Hematopoietic multipotent progenitor cell treated with erythropoietin and hydrocortisone succinate and interleukin-3 and kit ligand, for 4 days (in vitro differentiated cells): ENCODE measurements at regions not wholly inside any gene's neighbourhood (a gene's known extent, or its start where the extent isn't known, plus 50 kb on each side); places are given as distances from the start of the nearest gene placed in this dataset.
"Not testable (repeated sequence)": the region's sequence is repeated elsewhere in the genome, so short reads cannot be mapped to it uniquely, and the experiment has no call there.

ENCODE experiments used
- DNase-seq: peaks from one replicate; pipeline ENCODE4 v3.0.0-alpha.2; 2015

DNA sequence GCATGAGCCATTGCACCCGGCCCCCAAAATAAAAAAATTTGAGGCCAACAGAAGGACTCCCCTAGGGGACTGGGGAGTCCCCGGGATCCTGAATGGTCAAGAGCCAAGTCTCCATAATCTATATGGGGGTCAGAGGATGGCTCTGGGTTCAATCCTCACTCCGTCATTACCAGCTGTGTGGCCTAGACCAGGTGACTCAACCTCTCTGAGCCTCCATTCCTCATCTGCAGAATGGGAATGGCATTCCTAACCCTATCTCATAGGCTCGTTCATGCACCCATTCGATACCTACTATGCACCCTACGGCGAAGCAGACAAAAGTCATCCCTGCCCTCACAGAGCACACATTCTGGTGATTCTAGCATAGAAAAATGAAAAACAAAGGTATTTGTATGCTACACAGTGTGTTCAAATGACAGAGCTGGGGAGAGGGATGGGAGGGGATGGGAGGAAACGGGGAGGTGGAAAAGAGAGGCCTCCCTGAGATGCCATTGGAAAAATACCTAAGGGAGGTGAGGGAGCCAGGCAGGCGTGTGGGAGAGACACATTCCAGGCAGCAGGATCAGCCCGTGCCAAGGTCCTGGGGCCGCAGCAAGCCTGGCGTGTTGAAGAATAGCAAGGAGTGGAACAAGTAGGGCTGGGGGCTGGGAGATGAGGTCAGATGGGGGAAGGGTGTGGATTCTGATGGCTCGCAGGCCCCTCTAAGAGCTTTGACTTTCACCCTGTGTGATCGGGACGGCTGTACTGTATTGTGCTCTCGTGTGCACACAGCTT lies 71.2 kb downstream of the RMI2 start:
- no peak for DNase-seq

DNA sequence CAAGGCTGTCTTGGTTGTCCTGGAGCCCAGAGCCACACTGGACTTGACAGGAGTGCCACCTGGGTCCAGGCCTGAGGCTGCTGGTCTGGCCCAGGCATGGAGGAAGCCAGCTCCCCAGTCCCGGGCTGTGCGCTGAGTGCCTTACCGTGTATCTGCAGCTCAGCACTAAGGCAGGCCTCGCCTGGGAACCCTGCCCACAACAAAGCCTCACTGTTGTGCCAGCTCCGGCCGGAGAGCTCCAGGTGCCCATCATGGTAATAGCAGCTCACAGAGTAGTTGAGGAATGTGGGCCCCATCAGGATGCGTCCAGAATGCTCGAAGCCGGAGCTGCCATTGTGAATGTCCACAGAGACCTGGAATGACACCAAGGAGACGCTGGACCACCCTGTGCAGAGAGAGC lies 72.2 kb downstream of the RMI2 start:
- no peak for DNase-seq

DNA sequence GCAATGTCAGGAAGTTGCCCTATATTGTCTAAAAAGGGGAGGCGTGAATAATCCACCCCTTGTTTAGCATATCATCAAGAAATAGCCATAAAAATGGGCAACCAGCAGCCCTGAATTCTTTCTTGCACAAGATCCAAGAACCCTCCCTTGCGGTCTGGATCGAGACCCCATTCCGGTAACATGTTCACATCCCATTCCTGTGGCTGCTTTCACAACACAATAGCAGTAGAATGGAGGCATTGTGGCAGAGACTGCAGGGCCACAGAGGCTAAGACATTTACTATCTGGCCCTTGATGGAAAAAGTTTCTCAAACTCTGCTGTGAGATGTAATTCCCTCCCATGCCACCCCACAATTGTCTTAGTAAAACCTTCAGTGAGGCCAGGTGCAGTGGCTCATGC lies 73.2 kb downstream of the RMI2 start:
- no peak for DNase-seq

DNA sequence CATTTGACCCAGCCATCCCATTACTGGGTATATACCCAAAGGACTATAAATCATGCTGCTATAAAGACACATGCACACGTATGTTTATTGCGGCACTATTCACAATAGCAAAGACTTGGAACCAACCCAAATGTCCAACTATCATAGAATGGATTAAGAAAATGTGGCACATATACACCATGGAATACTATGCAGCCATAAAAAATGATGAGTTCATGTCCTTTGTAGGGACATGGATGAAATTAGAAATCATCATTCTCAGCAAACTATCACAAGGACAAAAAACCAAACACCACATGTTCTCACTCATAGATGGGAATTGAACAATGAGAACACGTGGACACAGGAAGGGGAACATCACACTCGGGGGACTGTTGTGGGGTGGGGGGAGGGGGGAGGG lies 74.8 kb downstream of the RMI2 start:
- not testable (repeated sequence) for DNase-seq

DNA sequence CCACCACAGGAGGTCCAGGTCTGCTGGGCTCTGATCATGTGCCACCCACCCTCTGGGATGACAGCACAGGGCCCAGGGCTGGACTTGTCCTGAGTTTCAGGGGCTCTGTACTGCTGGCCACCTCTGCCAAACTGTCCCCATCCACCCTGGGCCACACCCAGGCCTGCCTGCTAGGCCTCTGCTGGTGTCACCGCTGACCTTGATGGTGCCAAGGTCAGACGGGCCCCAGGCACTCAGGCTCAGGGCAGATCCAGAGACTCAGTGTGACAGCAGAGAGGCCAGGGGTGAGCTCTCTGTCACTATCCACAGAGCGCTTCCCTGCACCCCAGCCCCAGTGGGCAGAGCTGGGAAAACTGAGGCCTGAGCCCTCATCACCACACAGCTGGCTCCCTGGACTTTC lies 75.6 kb downstream of the RMI2 start:
- DNase-seq: no peak

DNA sequence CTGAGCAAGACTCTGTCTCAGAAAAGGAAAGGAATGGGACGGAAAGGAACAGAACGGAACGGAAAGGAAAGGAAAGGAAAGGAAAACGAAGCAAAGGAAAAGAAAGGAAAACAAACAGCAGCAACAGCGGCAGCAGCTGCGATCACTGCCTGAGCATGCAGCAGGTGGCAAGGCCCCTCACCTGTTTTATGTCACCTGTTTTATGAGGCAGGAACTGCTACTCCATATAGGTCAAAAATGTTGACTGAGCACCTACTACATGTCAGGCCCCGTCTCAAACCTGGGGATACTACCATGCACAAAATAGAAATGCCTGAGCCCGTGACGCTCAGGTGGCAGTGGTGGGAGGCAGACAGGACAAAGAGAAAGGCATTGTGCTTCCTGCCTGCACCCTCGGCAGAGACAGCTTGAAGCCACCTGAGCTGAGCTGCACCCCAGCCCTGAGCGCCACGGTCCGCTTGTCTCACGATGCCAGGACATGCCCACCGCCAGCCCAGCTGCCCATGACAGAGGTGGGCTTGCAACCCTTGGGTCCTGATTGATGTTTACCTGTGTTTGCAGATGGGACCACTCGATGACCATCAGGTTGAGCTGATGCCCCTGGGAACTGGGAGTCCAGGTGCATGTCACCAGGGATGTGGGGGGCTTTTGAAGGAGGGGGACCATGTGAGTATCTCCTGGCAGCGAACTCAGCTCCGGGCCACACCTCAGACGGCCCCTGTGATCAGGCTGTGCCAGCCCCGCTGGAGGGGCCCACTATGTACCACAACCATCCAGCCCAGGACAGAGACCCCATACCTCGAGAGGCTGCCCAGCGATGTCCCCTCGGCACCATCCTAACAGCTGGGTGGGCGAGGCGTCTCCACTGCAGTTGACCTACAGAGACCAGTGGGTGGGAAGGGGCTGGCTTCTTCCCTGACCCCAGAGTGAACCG lies 77.4 kb downstream of the RMI2 start:
- DNase-seq: no peak

DNA sequence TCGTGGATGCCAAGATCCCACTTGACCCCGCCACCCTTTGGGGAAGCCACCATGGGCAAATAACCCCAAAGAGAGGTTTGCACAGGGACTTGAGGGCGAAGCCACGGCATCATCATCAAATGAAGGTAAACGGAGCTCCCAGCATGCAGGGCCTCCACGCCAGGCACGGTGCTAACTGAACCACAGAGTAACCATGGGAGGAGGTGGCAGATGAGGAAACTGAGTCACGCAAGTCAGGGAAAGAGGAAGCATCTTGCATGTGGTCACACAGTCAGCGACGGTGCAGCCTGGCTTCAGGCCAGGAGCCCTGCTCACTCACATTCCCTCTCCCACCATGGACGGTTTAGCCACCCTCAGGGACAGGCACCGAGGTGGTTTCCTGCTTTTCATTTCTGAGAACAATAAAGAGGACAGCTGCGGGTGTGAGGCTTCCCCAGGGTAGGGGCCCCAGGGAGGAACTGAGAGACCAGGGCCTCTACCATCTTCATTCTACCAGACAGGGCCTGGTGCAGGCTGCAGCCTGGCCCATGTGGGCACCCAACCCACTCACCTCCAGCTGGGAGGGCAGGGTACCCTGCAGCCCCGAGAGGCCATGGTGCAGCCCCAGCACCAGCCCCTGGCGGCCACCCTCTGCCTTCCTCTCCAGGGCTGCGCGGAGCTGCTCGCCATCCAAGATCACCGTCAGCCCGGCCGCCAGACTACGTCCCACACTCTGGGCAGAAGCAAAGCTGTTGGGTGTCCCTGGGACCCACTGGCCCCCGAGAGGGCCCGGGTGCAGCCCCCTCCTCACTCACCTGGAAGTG lies 78.3 kb downstream of the RMI2 start:
- DNase-seq: peak; percentile 84

DNA sequence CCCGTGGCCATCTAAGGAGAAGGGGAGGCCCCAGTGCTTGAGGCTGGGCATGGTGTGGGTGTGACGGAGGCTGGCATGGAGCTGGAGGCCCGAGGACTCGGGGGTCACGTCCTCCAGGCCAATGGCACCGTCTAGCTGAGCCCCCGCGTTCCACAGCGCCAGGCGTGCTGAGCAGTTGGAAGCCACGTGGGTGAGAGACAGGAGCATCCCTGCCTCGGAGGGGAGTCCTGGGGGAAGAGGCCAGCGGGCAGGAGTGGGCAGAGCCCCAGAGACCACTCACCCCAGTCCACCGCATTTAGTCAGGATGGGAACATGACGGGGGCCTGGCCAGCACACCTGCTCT lies 78.8 kb downstream of the RMI2 start:
- no peak for DNase-seq

DNA sequence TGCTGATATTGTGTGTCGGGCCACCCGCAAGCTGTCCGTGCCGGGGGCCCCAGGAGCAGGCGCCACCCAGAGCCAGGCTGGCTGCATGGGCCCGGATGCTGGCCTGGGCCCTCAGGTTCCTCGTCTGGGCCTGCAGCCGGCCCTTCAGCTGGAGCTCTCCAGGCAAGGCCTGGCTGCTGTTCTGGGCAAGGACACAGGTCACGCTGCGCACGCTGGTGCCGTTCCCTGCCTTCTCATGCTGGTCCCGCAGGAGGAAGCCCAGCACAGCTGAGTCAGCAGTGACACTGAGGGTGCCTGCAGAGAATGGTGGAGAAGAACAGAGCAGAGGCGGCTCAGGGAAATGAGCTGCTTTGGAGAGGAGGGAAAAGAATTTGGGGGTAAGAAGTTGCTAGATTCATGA lies 79.9 kb downstream of the RMI2 start:
- no peak for DNase-seq

DNA sequence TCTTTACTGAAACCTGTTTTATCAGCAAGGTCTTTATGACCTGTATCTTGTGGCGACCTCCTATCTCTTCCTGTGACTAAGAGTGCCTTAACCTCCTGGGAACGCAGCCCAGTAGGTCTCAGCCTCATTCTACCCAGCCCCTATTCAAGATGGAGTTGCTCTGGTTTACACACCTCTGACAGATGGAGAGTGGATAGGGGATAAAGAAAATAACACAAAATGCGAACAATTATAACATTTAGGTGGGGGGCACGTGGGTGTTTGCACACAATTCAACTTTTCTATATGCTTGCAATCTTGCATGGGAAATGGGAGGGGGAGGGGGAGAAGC lies 83.3 kb downstream of the RMI2 start:
- no peak for DNase-seq

DNA sequence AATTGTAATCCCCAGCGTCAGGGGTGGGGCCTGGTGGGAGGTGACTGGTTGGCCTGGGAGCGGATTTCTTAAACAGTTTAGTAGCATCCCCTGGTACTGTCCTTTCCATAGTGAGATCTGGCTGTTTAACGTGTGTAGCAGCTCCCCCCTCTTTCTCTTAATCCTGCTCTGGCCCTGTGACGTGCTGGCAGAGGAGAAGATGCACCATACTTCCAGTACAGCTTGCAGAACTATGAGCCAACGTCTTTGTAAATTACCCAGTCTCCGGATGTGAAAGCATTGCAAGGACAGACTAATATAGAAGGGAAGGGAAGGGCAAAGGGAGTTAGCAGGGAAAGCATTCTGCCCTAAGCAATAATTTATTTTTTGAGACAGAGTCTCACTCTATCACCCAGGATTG lies 83.9 kb downstream of the RMI2 start:
- DNase-seq: no peak

DNA sequence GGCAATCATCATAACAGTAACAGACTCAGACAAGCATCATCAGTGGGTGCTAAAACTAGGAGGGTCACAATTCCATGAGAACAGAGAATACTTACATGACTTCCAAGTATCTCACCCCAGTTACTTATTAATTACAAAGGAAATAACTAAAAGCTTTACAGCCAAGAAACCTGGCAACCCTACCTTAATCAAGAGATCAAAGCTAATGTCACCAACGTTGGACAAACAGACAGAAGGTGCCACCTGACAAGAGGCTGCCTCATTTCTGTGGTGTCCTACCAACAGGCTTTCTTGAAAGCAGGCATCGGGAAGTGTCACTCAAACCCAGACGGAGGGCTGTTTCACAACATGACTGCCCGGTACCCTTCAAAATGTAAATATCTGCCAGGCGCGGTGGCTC lies 84.6 kb downstream of the RMI2 start:
- no peak for DNase-seq

DNA sequence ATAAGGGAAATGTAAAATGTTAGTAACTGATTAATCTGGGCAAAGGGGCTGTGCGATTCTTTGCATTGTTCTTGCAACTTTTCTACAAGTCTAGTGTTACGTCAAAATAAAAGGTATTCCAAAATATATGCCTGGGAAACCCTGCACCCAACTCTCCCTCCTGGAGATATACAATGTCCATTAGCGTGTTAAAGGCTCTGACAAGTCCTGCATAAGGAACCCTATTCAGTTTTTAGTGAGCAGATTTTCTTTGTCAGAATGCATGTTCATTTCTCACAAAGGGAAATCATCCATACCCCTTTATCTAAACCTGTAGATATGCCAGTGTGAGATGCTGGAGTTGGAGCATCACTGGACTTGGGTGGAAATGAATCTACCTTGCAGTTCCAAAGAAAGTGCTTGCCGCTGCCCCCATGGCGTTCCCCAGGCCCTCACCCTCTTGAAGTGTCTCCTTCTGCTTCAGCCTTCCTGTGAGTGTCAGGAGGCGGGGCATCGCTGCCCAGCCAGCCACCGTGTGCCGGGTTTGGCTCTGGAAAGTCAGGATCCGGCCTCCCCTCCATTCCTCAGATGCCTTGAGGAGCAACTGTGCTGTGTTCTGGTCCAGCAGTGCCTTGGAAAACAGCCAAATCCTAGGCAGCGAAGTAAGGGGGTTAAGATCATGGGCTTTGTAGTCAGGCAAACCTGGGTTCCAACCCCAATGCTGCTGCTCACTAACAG lies 85.5 kb downstream of the RMI2 start:
- no peak for DNase-seq

DNA sequence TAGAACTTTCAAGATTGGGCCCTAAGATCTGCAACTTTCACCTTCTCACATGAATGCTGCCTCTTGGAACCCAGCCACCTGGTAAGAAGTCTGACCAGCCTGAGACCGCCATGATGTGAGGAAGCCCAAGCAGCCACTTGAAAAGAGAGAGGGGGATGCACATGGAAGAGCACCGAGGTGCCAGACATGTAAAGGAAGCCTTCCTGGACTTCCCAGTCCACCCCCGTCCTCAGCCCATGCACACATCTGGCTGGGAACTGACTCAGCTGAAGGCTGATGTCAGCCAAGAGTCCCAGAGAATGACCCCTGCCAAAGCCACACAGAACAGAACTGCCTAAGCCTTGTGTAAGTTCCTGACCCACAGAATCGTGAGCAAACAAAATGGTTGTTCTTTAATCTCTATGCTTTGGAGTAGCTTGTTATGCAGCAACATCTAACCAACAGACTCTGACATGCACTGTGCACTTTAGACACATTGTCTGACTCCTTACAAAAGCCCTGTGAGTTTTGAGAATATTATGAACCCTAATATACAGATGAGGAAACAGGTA lies 86.7 kb downstream of the RMI2 start:
- DNase-seq: no peak

DNA sequence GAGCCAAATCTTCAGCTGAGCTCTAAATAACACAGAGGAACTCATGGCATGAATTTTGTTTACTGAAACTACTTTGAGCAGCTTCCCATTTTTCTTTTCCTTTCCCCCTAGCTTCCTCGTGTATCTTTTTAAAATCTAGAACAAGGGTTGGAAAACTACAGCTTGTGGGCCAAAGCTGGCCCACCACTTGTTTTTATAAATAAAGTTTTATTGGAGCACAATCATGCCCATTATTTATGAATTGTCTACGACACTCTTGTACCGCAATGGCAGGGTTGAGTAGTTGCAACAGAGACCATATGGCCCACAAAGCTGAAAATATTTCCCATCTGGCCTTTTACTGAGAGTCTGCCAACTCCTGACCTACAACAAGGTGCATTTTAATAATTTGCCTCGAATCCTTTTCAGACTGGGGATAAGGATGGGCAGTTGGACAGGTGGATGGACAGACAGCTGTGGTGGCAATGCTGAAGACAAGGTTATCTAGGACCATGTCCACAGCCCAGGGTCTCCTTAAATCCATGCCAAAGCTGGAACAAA lies 87.7 kb downstream of the RMI2 start:
- DNase-seq: no peak

DNA sequence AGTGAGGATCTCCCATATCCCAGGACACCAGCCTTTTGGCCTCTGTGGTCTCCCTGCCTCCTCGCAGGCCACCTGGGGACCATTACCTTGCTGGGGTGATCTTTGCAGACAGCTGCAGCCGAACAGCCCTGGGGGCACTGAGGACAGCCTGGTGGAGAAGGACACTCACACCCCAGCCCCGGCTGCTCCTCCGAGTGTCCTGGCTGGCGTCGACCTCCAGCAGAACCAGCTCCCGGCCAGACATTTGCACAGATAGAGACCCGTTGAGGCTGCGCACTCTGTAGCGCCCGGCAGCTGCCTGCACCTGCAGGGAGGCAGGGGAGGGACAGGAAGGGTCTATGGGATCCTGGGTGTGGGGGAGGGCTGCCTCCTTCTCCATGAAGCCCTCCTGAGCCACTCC lies 90.3 kb downstream of the RMI2 start:
- DNase-seq: no peak

DNA sequence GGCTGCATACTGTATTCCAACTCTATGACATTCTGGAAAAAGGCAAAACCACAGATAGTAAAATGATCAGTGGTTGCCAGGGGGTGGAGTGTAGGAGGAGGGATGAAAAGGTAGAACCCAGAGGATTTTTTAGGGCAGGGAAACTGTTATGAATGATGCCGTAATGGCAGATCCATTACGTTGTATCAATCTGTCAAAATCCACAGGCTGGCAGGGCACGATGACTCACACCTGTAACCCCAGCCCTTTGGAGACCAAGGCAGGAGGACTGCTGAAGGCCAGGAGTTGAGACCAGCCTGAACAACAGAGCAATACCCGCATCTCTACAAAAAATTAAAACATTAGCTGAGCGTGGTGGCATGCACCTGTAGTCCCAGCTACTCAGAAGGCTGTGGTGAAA lies 91.8 kb downstream of the RMI2 start:
- DNase-seq: no peak

DNA sequence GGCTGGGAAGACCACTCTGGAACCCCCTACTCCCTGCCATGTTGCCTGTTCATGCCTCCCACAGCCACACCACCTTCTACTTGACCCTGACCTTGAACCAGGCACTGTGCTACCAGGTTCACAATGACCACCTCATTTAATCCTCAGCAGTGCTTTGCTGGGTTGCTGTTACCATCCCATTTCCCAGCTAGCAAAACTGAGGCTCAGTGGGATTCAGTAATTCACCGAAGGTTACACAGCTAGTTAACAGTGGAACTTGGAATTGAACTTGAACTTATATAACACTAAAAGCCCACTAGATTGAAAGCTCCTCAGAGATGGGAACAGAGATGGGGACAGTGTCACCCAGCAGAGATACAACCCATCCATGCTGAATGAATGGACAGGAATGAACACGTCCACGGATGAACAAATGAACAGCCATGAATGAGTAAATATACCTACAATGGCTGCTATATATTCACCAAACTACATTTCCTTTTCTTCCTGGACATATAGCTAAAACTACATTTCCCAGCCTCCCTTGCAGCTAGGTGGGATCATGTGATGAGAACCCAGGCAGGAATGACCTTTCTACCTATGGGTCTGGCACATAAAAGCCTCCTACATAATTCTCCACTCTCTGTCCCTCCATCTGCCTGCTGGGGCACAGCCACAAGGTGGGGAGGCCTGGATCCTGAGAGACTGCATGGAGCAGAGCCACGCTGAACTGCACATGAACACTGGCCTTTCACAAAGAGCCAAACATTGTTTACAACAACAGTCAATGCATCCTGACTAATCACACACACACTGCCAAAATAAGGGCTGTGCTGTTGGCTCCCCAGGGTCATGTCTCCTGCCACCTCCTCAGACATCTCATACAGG lies 94.8 kb downstream of the RMI2 start:
- no peak for DNase-seq

DNA sequence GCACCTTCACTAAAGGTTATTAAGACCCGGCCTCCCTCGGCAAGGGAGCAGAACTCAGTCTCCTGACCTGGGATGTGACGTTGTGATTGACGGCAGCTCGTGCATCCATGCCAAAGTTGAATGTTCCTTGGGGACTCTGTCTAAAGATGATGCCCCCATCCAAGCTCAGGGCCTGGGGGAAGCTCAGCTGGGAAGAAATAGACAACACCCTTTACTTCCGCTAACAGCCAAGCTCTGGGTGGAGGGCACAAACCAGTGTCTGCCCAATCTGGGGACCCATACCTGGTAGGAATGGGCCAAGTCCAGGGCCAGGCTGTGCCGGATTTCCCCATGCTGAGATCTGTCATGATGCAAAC lies 95.4 kb downstream of the RMI2 start:
- DNase-seq: no peak

DNA sequence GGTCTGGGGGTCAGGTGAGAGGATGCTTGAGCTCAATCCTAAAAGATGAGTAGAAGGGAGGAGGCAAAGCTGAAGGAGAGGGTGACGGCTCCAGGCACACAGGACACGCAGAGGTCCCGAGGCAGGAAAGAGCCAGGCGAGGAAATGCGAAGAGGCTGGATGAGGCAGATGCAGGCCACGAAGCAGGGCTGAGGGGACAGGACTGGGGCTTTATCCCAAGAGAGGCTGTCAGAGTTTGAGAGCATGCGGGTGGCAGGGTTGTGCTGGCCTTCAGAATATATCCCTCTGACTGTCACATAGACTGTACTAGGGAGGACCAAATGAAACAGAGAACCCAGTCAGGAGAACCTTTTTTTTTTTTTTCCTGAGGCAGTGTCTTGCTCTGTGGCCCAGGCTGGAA lies 100.2 kb downstream of the RMI2 start:
- DNase-seq: no peak

DNA sequence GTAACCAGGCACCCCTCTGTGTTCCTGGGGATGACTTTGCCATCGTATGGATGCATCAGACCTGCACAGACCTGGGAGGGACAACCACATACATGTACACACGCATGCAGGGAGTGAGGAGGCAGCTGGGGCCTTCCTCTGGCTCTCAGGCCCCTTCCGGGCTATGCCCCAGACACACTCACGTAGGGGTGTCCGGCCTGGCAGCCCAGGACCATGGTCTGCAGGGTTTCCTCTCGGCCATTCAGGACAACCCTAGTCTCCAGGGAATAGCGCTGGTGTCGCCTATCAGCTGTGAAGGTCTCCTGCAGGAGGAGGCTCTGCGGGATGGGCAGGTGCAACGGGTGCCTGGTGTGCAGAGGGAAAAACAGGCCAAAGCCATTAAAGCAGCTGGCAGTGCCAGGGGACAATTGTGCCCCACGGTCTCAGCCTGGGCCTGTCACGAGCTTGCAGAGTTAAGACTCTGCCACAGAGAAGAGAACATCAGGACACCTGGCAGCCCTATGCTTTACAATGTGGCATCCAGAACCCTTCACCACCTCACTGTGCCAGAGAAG lies 101.4 kb downstream of the RMI2 start:
- no peak for DNase-seq
